H1 (cell line): ENCODE measurements at regions not wholly inside any gene's neighbourhood (a gene's known extent, or its start where the extent isn't known, plus 50 kb on each side); places are given as distances from the start of the nearest gene placed in this dataset.

ENCODE experiments used
- CTCF ChIA-PET: fragments of 300-600 bp; sonication (Branson Sonifier 250); formaldehyde crosslinking; loops from one replicate; lab custom pipeline; 2021; ENCODE audit not compliant: partially characterized antibody; lab: Charles Lee
- POLR2A ChIA-PET: fragments of 300-600 bp; sonication (Branson Sonifier 250); formaldehyde crosslinking; loops from one replicate; lab custom pipeline; 2021; ENCODE audit warnings: inconsistent platforms; ENCODE audit not compliant: partially characterized antibody; lab: Charles Lee
- DNase-seq, 2 experiments: peaks; one replicate each; pipeline versions ENCODE4 v3.0.0 to v3.0.0-alpha.2; 2010 to 2022; ENCODE audit warnings: low spot score in 2 of 2, low read depth in 1 of 2, mixed read lengths in 1 of 2
- FAIRE-seq: peaks from 2 replicates; lab custom pipeline; 2011; peaks lifted over from hg19 to GRCh38; lab: Jason Lieb, UNC
- H2AFZ ChIP-seq: 2 replicates; pipeline ENCODE4 v1.8.1; 2012; ENCODE audit warnings: low read length, inconsistent platforms
- H2AK5ac ChIP-seq: 2 replicates; pipeline ENCODE4 v1.6.1; 2013; ENCODE audit warnings: low read depth, low read length
- H2BK120ac ChIP-seq: replicated peaks from 2 replicates; pipeline ENCODE3; 2013; ENCODE audit warnings: low read depth, low read length, inconsistent platforms
- H2BK12ac ChIP-seq: 2 replicates; pipeline ENCODE4 v1.6.1; 2013; ENCODE audit warnings: low read depth, low read length
- H2BK15ac ChIP-seq: 2 replicates; pipeline ENCODE4 v1.6.1; 2013; ENCODE audit warnings: low read length
- H2BK20ac ChIP-seq: 2 replicates; pipeline ENCODE4 v1.6.1; 2013; ENCODE audit warnings: low read length
- H2BK5ac ChIP-seq: 2 replicates; pipeline ENCODE4 v1.6.1; 2013; ENCODE audit warnings: low read depth, low read length
- H3K14ac ChIP-seq: 2 replicates; pipeline ENCODE4 v1.6.1; 2013; ENCODE audit warnings: inconsistent platforms; ENCODE audit not compliant: insufficient read length
- H3K18ac ChIP-seq: 2 replicates; pipeline ENCODE4 v1.6.1; 2013; ENCODE audit warnings: low read length; ENCODE audit errors: extremely low read depth
- H3K23ac ChIP-seq: 2 replicates; pipeline ENCODE4 v1.6.1; 2013; ENCODE audit warnings: inconsistent platforms; ENCODE audit not compliant: insufficient read length
- H3K23me2 ChIP-seq: 2 replicates; pipeline ENCODE4 v1.6.1; 2013; ENCODE audit warnings: low read depth, low read length
- H3K27ac ChIP-seq: 2 replicates; pipeline ENCODE4 v1.6.1; 2011; ENCODE audit warnings: low read depth, low read length, inconsistent platforms
- H3K27me3 ChIP-seq, 4 experiments: replicated peaks in 1 of 4; 1 replicate in 1 of 4; 2 replicates in 3 of 4; pipeline versions ENCODE4 v1.6.1 to v1.8.1; 2011 to 2013; ENCODE audit warnings: low read length in 3 of 4, mild to moderate bottlenecking in 3 of 4, inconsistent platforms in 2 of 4, mixed read lengths in 2 of 4, moderate library complexity in 1 of 4; ENCODE audit not compliant: control insufficient read depth in 3 of 4, insufficient read depth in 3 of 4; ENCODE audit errors: extremely low read depth in 1 of 4
- H3K36me3 ChIP-seq, 4 experiments: 2 replicates each; pipeline versions ENCODE4 v1.6.1 to v1.8.1; 2011 to 2013; ENCODE audit warnings: mild to moderate bottlenecking in 4 of 4, low read length in 3 of 4, moderate library complexity in 2 of 4, control low read depth in 1 of 4, inconsistent platforms in 1 of 4; ENCODE audit not compliant: insufficient read depth in 4 of 4, control insufficient read depth in 2 of 4
- H3K4ac ChIP-seq: replicated peaks from 2 replicates; pipeline ENCODE3; 2013; ENCODE audit warnings: low read length, low read depth, mixed read lengths, inconsistent platforms; ENCODE audit not compliant: insufficient read length
- H3K4me1 ChIP-seq, 4 experiments: replicated peaks in 1 of 4; 1 replicate in 1 of 4; 2 replicates in 3 of 4; pipeline versions ENCODE4 v1.6.1 to v1.8.1; 2011 to 2013; ENCODE audit warnings: low read length in 3 of 4, inconsistent platforms in 2 of 4, mixed read lengths in 1 of 4; ENCODE audit not compliant: insufficient read depth in 4 of 4, control insufficient read depth in 3 of 4
- H3K4me2 ChIP-seq, 2 experiments: 2 replicates each; pipeline versions ENCODE4 v1.6.1 to v1.8.1; 2011 to 2013; ENCODE audit warnings: low read depth in 2 of 2, low read length in 2 of 2, control low read depth in 1 of 2, inconsistent platforms in 1 of 2, mild to moderate bottlenecking in 1 of 2; ENCODE audit not compliant: insufficient read depth in 1 of 2
- H3K4me3 ChIP-seq, 4 experiments: fragments of 200-600, 300-600 bp in 1 of 4; sonication (generic), shearing (Covaris generic), sonication (Bioruptor Twin) in 1 of 4; 2 replicates each; pipeline versions ENCODE4 v1.5.1 to v1.8.1; 2011 to 2016; ENCODE audit warnings: low read length in 4 of 4, low read depth in 3 of 4, control low read depth in 2 of 4, inconsistent platforms in 2 of 4, mild to moderate bottlenecking in 2 of 4, mixed read lengths in 1 of 4, moderate library complexity in 1 of 4; ENCODE audit not compliant: insufficient read depth in 2 of 4; ENCODE audit errors: extremely low read depth in 1 of 4
- H3K56ac ChIP-seq: replicated peaks from 2 replicates; pipeline ENCODE3; 2013; ENCODE audit warnings: low read depth, mild to moderate bottlenecking, mixed read lengths, low read length, inconsistent platforms; ENCODE audit not compliant: insufficient read length
- H3K79me1 ChIP-seq: 2 replicates; pipeline ENCODE4 v1.6.1; 2013; ENCODE audit warnings: low read depth, low read length, control low read depth
- H3K79me2 ChIP-seq, 2 experiments: 2 replicates each; pipeline versions ENCODE4 v1.6.1 to v1.8.1; 2012 to 2013; ENCODE audit warnings: low read length in 2 of 2, mild to moderate bottlenecking in 2 of 2, inconsistent platforms in 1 of 2; ENCODE audit not compliant: insufficient read depth in 2 of 2, control insufficient read depth in 1 of 2
- H3K9ac ChIP-seq, 4 experiments: replicated peaks in 1 of 4; 1 replicate in 1 of 4; 2 replicates in 3 of 4; pipeline versions ENCODE4 v1.6.1 to v1.8.1; 2011 to 2013; ENCODE audit warnings: low read depth in 3 of 4, low read length in 3 of 4, control low read depth in 2 of 4, mild to moderate bottlenecking in 2 of 4, moderate library complexity in 2 of 4, inconsistent platforms in 1 of 4; ENCODE audit errors: extremely low read depth in 1 of 4
- H3K9me3 ChIP-seq, 2 experiments: 2 replicates each; pipeline versions ENCODE4 v1.6.1 to v1.8.1; 2012 to 2013; ENCODE audit warnings: mild to moderate bottlenecking in 2 of 2, moderate library complexity in 2 of 2, control low read depth in 1 of 2, inconsistent platforms in 1 of 2, low read depth in 1 of 2, low read length in 1 of 2, mixed read lengths in 1 of 2; ENCODE audit not compliant: insufficient read depth in 2 of 2
- H4K20me1 ChIP-seq, 2 experiments: replicated peaks in 1 of 2; 2 replicates each; pipeline versions ENCODE3 to v1.8.1; 2011 to 2013; ENCODE audit warnings: inconsistent platforms in 2 of 2, low read length in 2 of 2, mild to moderate bottlenecking in 1 of 2; ENCODE audit not compliant: insufficient read depth in 2 of 2, control insufficient read depth in 1 of 2
- H4K5ac ChIP-seq: 2 replicates; pipeline ENCODE4 v1.6.1; 2013; ENCODE audit warnings: low read length, low read depth, mixed read lengths, inconsistent platforms; ENCODE audit not compliant: insufficient read length
- H4K8ac ChIP-seq: 2 replicates; pipeline ENCODE4 v1.8.0; 2013; ENCODE audit warnings: mild to moderate bottlenecking, moderate library complexity, low read length, inconsistent platforms; ENCODE audit not compliant: insufficient read depth; ENCODE audit errors: extremely low read depth
- H4K91ac ChIP-seq: replicated peaks from 2 replicates; pipeline ENCODE3; 2013; ENCODE audit warnings: low read length, mixed read lengths, inconsistent platforms; ENCODE audit not compliant: insufficient read length
- CBX5 ChIP-seq: fragments of 300-800, 300-1000 bp; sonication (generic); IDR thresholded peaks from 2 replicates; pipeline ENCODE4 v1.7.1; 2016; ENCODE audit warnings: antibody characterized with exemption, low read length, low read depth
- EP300 ChIP-seq, 2 experiments: IDR thresholded peaks; 1 replicate in 1 of 2; 2 replicates in 1 of 2; pipeline ENCODE4 v1.6.1; 2011 to 2012; ENCODE audit warnings: low read depth in 2 of 2, low read length in 2 of 2, mild to moderate bottlenecking in 2 of 2, borderline replicate concordance in 1 of 2, inconsistent platforms in 1 of 2, moderate library complexity in 1 of 2
- GTF2F1 ChIP-seq: IDR thresholded peaks from 2 replicates; pipeline ENCODE4 v1.6.1; 2012; ENCODE audit warnings: low read depth, low read length, improper control_type of control experiment, borderline replicate concordance
- KDM5A ChIP-seq: fragments of 200-600 bp; IDR thresholded peaks from 2 replicates; pipeline ENCODE4 v1.7.1; 2012; ENCODE audit warnings: mild to moderate bottlenecking, low read length, inconsistent platforms, mixed read lengths
- NANOG ChIP-seq: IDR thresholded peaks from 2 replicates; pipeline ENCODE4 v1.6.1; 2011; ENCODE audit warnings: low read length, low read depth, mild to moderate bottlenecking, inconsistent platforms; ENCODE audit not compliant: insufficient read depth, poor library complexity, severe bottlenecking
- PHF8 ChIP-seq: fragments of 200-600 bp; sonication (generic); conservative IDR thresholded peaks from 2 replicates; pipeline ENCODE4 v1.7.1; 2012; ENCODE audit warnings: low read depth, mild to moderate bottlenecking, inconsistent platforms, low read length, moderate library complexity
- POLR2A ChIP-seq, 2 experiments: IDR thresholded peaks; 1 replicate in 1 of 2; 2 replicates in 1 of 2; pipeline ENCODE4 v1.6.1; 2011; ENCODE audit warnings: low read depth in 2 of 2, low read length in 2 of 2, mild to moderate bottlenecking in 2 of 2; ENCODE audit errors: control extremely low read depth in 1 of 2
- SIX5 ChIP-seq: IDR thresholded peaks from 2 replicates; pipeline ENCODE4 v1.6.1; 2011; ENCODE audit warnings: mild to moderate bottlenecking, low read depth, low read length
- SP4 ChIP-seq: IDR thresholded peaks from 2 replicates; pipeline ENCODE4 v1.6.1; 2012; ENCODE audit warnings: low read length, inconsistent platforms
- TBP ChIP-seq: IDR thresholded peaks from 2 replicates; pipeline ENCODE4 v1.6.1; 2011; ENCODE audit warnings: low read depth, low read length, improper control_type of control experiment
- TEAD4 ChIP-seq: IDR thresholded peaks from 2 replicates; pipeline ENCODE4 v1.6.1; 2012; ENCODE audit warnings: low read depth, low read length, inconsistent platforms, mixed read lengths
- WGBS, 2 experiments: shearing (Covaris generic) in 1 of 2; methylation state at CpG; one replicate each; pipeline versions ENCODE4 v1.1.6 to v1.1.7; 2013 to 2015; ENCODE audit warnings: low lambda C conversion rate in 2 of 2, mixed read lengths in 2 of 2, inconsistent platforms in 1 of 2, low coverage in 1 of 2, missing lambda C conversion rate in 1 of 2; ENCODE audit not compliant: insufficient replicate concordance in 2 of 2, insufficient coverage in 1 of 2, insufficient read length in 1 of 2; ENCODE audit errors: extremely low coverage in 1 of 2, missing lambda C conversion rate in 1 of 2; 5-methylcytosine and 5-hydroxymethylcytosine counted together
- TF ChIP-seq, protein P1 (sequence below): IDR thresholded peaks from 2 replicates; pipeline ENCODE4 v1.6.1; 2012; ENCODE audit warnings: inconsistent platforms
- TF ChIP-seq, protein P2 (sequence below): IDR thresholded peaks from 2 replicates; pipeline ENCODE4 v1.6.1; 2011; ENCODE audit warnings: low read length, improper control_type of control experiment
- TF ChIP-seq, protein P3 (sequence below): IDR thresholded peaks from 2 replicates; pipeline ENCODE4 v1.6.1; 2012; ENCODE audit warnings: inconsistent platforms

DNA sequence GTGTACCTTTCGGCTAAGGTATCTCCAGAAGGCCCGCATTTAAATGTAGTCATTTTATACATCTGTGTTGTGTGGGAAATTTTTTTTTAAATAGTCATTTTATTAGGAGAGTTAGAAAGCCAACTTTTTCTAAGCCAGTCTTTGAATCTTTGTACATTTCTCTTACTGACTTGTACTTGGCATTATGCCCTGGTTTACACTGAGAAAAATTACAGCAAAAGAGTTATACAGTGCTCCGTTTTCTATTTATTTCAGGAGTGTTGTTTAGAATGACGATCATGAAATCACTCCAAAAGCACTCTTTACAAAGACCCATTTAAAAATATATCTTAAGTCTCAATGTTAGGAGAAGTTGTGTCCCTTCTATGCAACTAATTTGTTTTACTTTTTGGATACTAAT, 91.8 kb downstream of the CYB561 start:
- DNase-seq: no peak
- Histone ChIP-seq H3K14ac (no peak overlapping the region), H2BK20ac (no peak overlapping the region), H3K23ac (no peak overlapping the region), H3K79me2 (no peaks in the 10 kb centered on the region), H2BK5ac (no peak overlapping the region), H3K4me3 (no peak overlapping the region), H3K23me2 (no peaks in the 10 kb centered on the region; the same call in 1 of the 2 replicates), H4K5ac (no peak overlapping the region), H3K4ac (no peak overlapping the region), H3K27ac (no peak overlapping the region), H3K4me2 (no peak overlapping the region), H2AFZ (no peak overlapping the region), H3K9ac (no peak overlapping the region), H3K56ac (no peak overlapping the region), H2AK5ac (no peak overlapping the region), H4K8ac (no peak overlapping the region), H2BK12ac (no peak overlapping the region), H3K4me1 (no peaks in the 10 kb centered on the region), H3K9me3 (no peaks in the 10 kb centered on the region), H2BK120ac (no peak overlapping the region), H3K36me3 (no peaks in the 10 kb centered on the region), H4K20me1 (no peaks in the 10 kb centered on the region), H3K27me3 (no peaks in the 10 kb centered on the region), H3K79me1 (no peaks in the 10 kb centered on the region), H4K91ac (no peak overlapping the region), H3K18ac (no peak overlapping the region), H2BK15ac (no peak overlapping the region)
- TF ChIP-seq, protein P1, sequence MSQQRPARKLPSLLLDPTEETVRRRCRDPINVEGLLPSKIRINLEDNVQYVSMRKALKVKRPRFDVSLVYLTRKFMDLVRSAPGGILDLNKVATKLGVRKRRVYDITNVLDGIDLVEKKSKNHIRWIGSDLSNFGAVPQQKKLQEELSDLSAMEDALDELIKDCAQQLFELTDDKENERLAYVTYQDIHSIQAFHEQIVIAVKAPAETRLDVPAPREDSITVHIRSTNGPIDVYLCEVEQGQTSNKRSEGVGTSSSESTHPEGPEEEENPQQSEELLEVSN: no peak
- TF ChIP-seq TEAD4: no peak
- no peak for TF ChIP-seq GTF2F1
- TF ChIP-seq SP4: no peak
- TF ChIP-seq EP300 (IDR thresholded peaks at IDR 0.05; ENCODE audit: borderline replicate concordance in 1 of 2, low read depth in 2 of 2, low read length in 2 of 2): no peak
- TF ChIP-seq, protein P2, sequence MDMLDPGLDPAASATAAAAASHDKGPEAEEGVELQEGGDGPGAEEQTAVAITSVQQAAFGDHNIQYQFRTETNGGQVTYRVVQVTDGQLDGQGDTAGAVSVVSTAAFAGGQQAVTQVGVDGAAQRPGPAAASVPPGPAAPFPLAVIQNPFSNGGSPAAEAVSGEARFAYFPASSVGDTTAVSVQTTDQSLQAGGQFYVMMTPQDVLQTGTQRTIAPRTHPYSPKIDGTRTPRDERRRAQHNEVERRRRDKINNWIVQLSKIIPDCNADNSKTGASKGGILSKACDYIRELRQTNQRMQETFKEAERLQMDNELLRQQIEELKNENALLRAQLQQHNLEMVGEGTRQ: no peak
- TF ChIP-seq PHF8: no peak
- TF ChIP-seq NANOG: no peak
- no peak for TF ChIP-seq SIX5
- TF ChIP-seq POLR2A (IDR thresholded peaks at IDR 0.05; ENCODE audit: control extremely low read depth in 1 of 2, low read depth in 2 of 2, low read length in 2 of 2): no peak
- TF ChIP-seq TBP: no peak
- no peak for TF ChIP-seq KDM5A
- TF ChIP-seq CBX5: no peak
- TF ChIP-seq, protein P3, sequence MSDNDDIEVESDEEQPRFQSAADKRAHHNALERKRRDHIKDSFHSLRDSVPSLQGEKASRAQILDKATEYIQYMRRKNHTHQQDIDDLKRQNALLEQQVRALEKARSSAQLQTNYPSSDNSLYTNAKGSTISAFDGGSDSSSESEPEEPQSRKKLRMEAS: no peak
- no peak for FAIRE-seq
- ChIA-PET CTCF (interaction anchor here (0.6 kb wide), 1 partner anchor 8 kb away, joined by 3 read pairs; no protein-coding TSS in a partner anchor), POLR2A (no interaction called here)
- WGBS, 2 experiments: 95% methylated on average over 4 of the region's 4 CpGs; no CpG with 5 or more reads in 1 of the 2 experiments
